GM23338 (cell line): ENCODE measurements at regions not wholly inside any gene's neighbourhood (a gene's known extent, or its start where the extent isn't known, plus 50 kb on each side); places are given as distances from the start of the nearest gene placed in this dataset.

Experiments
- ATAC-seq: fragments of 200-7000 bp; cut with Tn5 transposase; 3 replicates; pipeline ENCODE4 v1.9.1; 2020
- DNase-seq: peaks from one replicate; pipeline ENCODE4 v3.0.0-alpha.2; 2015; ENCODE audit warnings: low spot score
- H2AFZ ChIP-seq: fragments of 200-600 bp; sonication (generic); 2 replicates; pipeline ENCODE4 v1.8.0; 2016; ENCODE audit warnings: antibody characterized with exemption, mild to moderate bottlenecking, moderate library complexity
- H3F3A ChIP-seq: fragments of 200-600 bp; sonication (generic); replicated peaks from 2 replicates; pipeline ENCODE4 v1.8.0; 2017; ENCODE audit warnings: antibody characterized with exemption, mixed run types, low read depth
- H3K27ac ChIP-seq: fragments of 200-600 bp; sonication (generic); 2 replicates; pipeline ENCODE4 v1.6.1; 2016; ENCODE audit warnings: low read depth
- H3K27me3 ChIP-seq: fragments of 200-600 bp; sonication (generic); 2 replicates; pipeline ENCODE4 v1.8.0; 2016; ENCODE audit warnings: mild to moderate bottlenecking, mixed run types, moderate library complexity; ENCODE audit not compliant: insufficient read depth
- H3K36me3 ChIP-seq: fragments of 200-600 bp; sonication (generic); 2 replicates; pipeline ENCODE4 v1.8.0; 2016; ENCODE audit warnings: mild to moderate bottlenecking; ENCODE audit not compliant: insufficient read depth
- H3K4me1 ChIP-seq: fragments of 200-600 bp; sonication (generic); 2 replicates; pipeline ENCODE4 v1.8.0; 2016; ENCODE audit warnings: mild to moderate bottlenecking, moderate library complexity; ENCODE audit not compliant: insufficient read depth
- H3K4me2 ChIP-seq: fragments of 200-600 bp; sonication (generic); 2 replicates; pipeline ENCODE4 v1.7.1; 2017; ENCODE audit warnings: mixed run types
- H3K4me3 ChIP-seq: fragments of 200-600 bp; sonication (generic); 2 replicates; pipeline ENCODE4 v1.6.1; 2016; ENCODE audit warnings: mixed run types
- H3K79me2 ChIP-seq: fragments of 200-600 bp; sonication (generic); replicated peaks from 2 replicates; pipeline ENCODE4 v1.8.0; 2017; ENCODE audit warnings: mild to moderate bottlenecking; ENCODE audit not compliant: insufficient read depth
- H3K9me2 ChIP-seq: fragments of 200-600 bp; sonication (generic); 2 replicates; pipeline ENCODE4 v1.8.0; 2017; ENCODE audit not compliant: insufficient read depth
- H4K20me1 ChIP-seq: fragments of 200-600 bp; sonication (generic); replicated peaks from 2 replicates; pipeline ENCODE4 v1.8.0; 2017; ENCODE audit warnings: mild to moderate bottlenecking; ENCODE audit not compliant: insufficient read depth
- H3K27ac Mint-ChIP-seq: 2 replicates; pipeline ENCODE4 v1.8.0; 2020; ENCODE audit warnings: inconsistent platforms, mild to moderate bottlenecking, moderate library complexity, mixed read lengths
- H3K27me3 Mint-ChIP-seq: 3 replicates; pipeline ENCODE4 v1.8.0; 2022; ENCODE audit warnings: low read depth, mild to moderate bottlenecking, moderate library complexity, mixed read lengths, inconsistent platforms; ENCODE audit not compliant: insufficient read depth, poor library complexity
- H3K36me3 Mint-ChIP-seq: 3 replicates; pipeline ENCODE4 v1.8.0; 2021; ENCODE audit warnings: low read depth, mild to moderate bottlenecking, inconsistent platforms, moderate library complexity, mixed read lengths
- H3K4me1 Mint-ChIP-seq: 3 replicates; pipeline ENCODE4 v1.8.0; 2020; ENCODE audit warnings: mild to moderate bottlenecking, inconsistent platforms, mixed read lengths
- H3K4me3 Mint-ChIP-seq: 3 replicates; pipeline ENCODE4 v1.8.0; 2021; ENCODE audit warnings: moderate library complexity, mild to moderate bottlenecking, inconsistent platforms, mixed read lengths
- H3K9me3 Mint-ChIP-seq: 3 replicates; pipeline ENCODE4 v1.8.0; 2020; ENCODE audit warnings: moderate library complexity, mild to moderate bottlenecking, inconsistent platforms, mixed read lengths
- CTCF ChIP-seq, 2 experiments: fragments of 200-600 bp in 1 of 2; sonication (generic) in 1 of 2; conservative IDR thresholded peaks; 2 replicates each; pipeline versions ENCODE4 v1.5.1 to v1.6.1; 2016 to 2017; ENCODE audit warnings: antibody characterized with exemption in 2 of 2, low read depth in 2 of 2, mild to moderate bottlenecking in 2 of 2, moderate library complexity in 1 of 2
- EZH2 ChIP-seq: fragments of 200-600 bp; sonication (generic); IDR thresholded peaks from one replicate; pipeline ENCODE4 v1.8.0; 2017; ENCODE audit warnings: antibody characterized with exemption, mild to moderate bottlenecking, low read depth; ENCODE audit not compliant: unreplicated experiment
- EZH2phosphoT487 ChIP-seq: fragments of 200-600 bp; sonication (generic); IDR thresholded peaks from one replicate; pipeline ENCODE4 v1.8.1; 2018; ENCODE audit warnings: antibody characterized with exemption; ENCODE audit not compliant: unreplicated experiment
- NANOG ChIP-seq: IDR thresholded peaks from 2 replicates; pipeline ENCODE4 v1.6.1; 2016; ENCODE audit warnings: antibody characterized with exemption, borderline replicate concordance
- POLR2AphosphoS5 ChIP-seq: IDR thresholded peaks from 2 replicates; pipeline ENCODE4 v1.6.1; 2016; ENCODE audit warnings: antibody characterized with exemption, low read depth
- ZNF462 ChIP-seq: fragments of 250-450 bp; sonication (Bioruptor Pico); IDR thresholded peaks from 2 replicates; pipeline ENCODE4 v1.5.0; 2020; ENCODE audit warnings: mild to moderate bottlenecking, moderate library complexity

- Mint-ChIP-seq H3K27ac (no peak overlapping the region), H3K36me3 (no peaks in the 10 kb centered on the region), H3K9me3 (no peaks in the 10 kb centered on the region; the same call in 2 of the 3 replicates), H3K27me3 (peaks cover 8% of the 10 kb centered on the region), H3K4me1 (peaks cover 10% of the 10 kb centered on the region), H3K4me3 (no peak overlapping the region)
- no peak overlapping the region for H3K4me2 ChIP-seq
- no peak overlapping the region for H3K4me3 ChIP-seq
- no peak overlapping the region for H3K27ac ChIP-seq
- DNase-seq, result no peak
- H3K4me1 ChIP-seq, result 0 out of 2 replicates have a peak, but pooled peaks cover 10% of the 10 kb centered on the region
- H3K36me3 ChIP-seq, result no peaks in the 10 kb centered on the region
- H4K20me1 ChIP-seq, result no peaks in the 10 kb centered on the region; the same call in 1 of the 2 replicates
- TF ChIP-seq CTCF (conservative IDR thresholded peaks at IDR 0.05; ENCODE audit: low read depth in 2 of 2), result no peak
- no peak for ATAC-seq
- H2AFZ ChIP-seq, result no peak overlapping the region
- H3F3A ChIP-seq, result no peaks in the 10 kb centered on the region
- no peaks in the 10 kb centered on the region for H3K9me2 ChIP-seq
- no peaks in the 10 kb centered on the region for H3K27me3 ChIP-seq
- H3K79me2 ChIP-seq, result no peaks in the 10 kb centered on the region
Measured at GRCh38 chr2:176471949-176472348, 202.7 kb downstream of the MTX2 start.

GRCh38 chr2:176473177-176473576, 203.9 kb downstream of the MTX2 start:
- H3K27ac ChIP-seq, result no peak overlapping the region
- DNase-seq, result no peak
- H3K4me3 Mint-ChIP-seq, result no peak overlapping the region
- H3F3A ChIP-seq, result no peaks in the 10 kb centered on the region
- H3K79me2 ChIP-seq, result no peaks in the 10 kb centered on the region
- no peak overlapping the region for H3K27ac Mint-ChIP-seq
- H3K4me2 ChIP-seq, result no peak overlapping the region
- no peaks in the 10 kb centered on the region for H3K9me2 ChIP-seq
- H3K4me1 Mint-ChIP-seq, result peaks cover 8% of the 10 kb centered on the region; the same call in 1 of the 3 replicates
- no peak for ATAC-seq
- H3K4me3 ChIP-seq, result no peak overlapping the region
- H3K36me3 ChIP-seq, result no peaks in the 10 kb centered on the region
- H3K36me3 Mint-ChIP-seq, result no peaks in the 10 kb centered on the region
- peak overlapping the region; percentile 74 for H2AFZ ChIP-seq
- TF ChIP-seq POLR2AphosphoS5 (no peak), NANOG (no peak), EZH2 (no peak), EZH2phosphoT487 (no peak)
- 0 out of 2 replicates have a peak, but pooled peaks cover 10% of the 10 kb centered on the region for H3K4me1 ChIP-seq
- H4K20me1 ChIP-seq, result no peaks in the 10 kb centered on the region; the same call in 1 of the 2 replicates
- H3K9me3 Mint-ChIP-seq, result no peaks in the 10 kb centered on the region; the same call in 2 of the 3 replicates
- H3K27me3 ChIP-seq, result no peaks in the 10 kb centered on the region
- H3K27me3 Mint-ChIP-seq, result peaks cover 8% of the 10 kb centered on the region

- ATAC-seq, result no peak
- H3K4me3 Mint-ChIP-seq, result no peak overlapping the region
- 0 out of 2 replicates have a peak, but pooled peaks cover 10% of the 10 kb centered on the region for H3K4me1 ChIP-seq
- no peaks in the 10 kb centered on the region for H3K27me3 ChIP-seq
- peaks cover 8% of the 10 kb centered on the region for H3K27me3 Mint-ChIP-seq
- no peaks in the 10 kb centered on the region for H3K36me3 ChIP-seq
- H3K36me3 Mint-ChIP-seq, result no peaks in the 10 kb centered on the region
- no peaks in the 10 kb centered on the region for H3K9me2 ChIP-seq
- no peaks in the 10 kb centered on the region for H3K79me2 ChIP-seq
- H3K27ac ChIP-seq, result no peak overlapping the region
- H4K20me1 ChIP-seq, result no peaks in the 10 kb centered on the region; the same call in 1 of the 2 replicates
- H3F3A ChIP-seq, result no peaks in the 10 kb centered on the region
- no peak overlapping the region for H3K27ac Mint-ChIP-seq
- H2AFZ ChIP-seq, result no peak overlapping the region; the same call in 1 of the 2 replicates
- H3K4me3 ChIP-seq, result no peak overlapping the region
- no peaks in the 10 kb centered on the region; the same call in 2 of the 3 replicates for H3K9me3 Mint-ChIP-seq
- no peak overlapping the region for H3K4me2 ChIP-seq
- H3K4me1 Mint-ChIP-seq, result peaks cover 8% of the 10 kb centered on the region; the same call in 1 of the 3 replicates
- no peak for DNase-seq
- TF ChIP-seq ZNF462 (CRISPR knock-in tag) (no peak), EZH2 (no peak), CTCF (conservative IDR thresholded peaks at IDR 0.05; ENCODE audit: low read depth in 2 of 2) (no peak)
Measured at GRCh38 chr2:176473851-176474250, 204.6 kb downstream of the MTX2 start.
